ENCODE measurements at regions not wholly inside any gene's neighbourhood (a gene's known extent, or its start where the extent isn't known, plus 50 kb on each side); places are given as distances from the start of the nearest gene placed in this dataset.
A peak's percentile ranks its signal among the peaks of the same experiment; 100 is the strongest.

DNA sequence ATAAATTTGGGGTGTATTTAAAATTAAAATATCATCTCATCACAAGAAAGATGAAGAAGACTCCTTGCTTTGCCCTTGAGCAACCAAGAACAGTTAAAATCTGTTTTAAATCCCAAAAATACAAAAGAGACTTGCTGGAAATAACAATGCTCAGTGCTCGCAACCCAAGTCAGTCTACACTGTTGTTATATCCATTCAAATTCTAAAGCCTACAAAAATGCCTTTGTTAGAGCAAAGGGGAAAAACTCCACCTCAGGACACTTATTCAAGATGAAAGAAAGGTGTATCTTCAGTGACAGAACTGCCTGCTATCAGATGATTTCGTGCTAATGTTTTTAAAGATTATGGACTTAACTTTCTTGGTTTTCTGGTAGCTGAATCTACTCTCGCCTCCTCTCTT, 111.9 kb upstream of the TANK start:
- no peak overlapping the region for H3K27ac ChIP-seq
- TF ChIP-seq, protein P1, sequence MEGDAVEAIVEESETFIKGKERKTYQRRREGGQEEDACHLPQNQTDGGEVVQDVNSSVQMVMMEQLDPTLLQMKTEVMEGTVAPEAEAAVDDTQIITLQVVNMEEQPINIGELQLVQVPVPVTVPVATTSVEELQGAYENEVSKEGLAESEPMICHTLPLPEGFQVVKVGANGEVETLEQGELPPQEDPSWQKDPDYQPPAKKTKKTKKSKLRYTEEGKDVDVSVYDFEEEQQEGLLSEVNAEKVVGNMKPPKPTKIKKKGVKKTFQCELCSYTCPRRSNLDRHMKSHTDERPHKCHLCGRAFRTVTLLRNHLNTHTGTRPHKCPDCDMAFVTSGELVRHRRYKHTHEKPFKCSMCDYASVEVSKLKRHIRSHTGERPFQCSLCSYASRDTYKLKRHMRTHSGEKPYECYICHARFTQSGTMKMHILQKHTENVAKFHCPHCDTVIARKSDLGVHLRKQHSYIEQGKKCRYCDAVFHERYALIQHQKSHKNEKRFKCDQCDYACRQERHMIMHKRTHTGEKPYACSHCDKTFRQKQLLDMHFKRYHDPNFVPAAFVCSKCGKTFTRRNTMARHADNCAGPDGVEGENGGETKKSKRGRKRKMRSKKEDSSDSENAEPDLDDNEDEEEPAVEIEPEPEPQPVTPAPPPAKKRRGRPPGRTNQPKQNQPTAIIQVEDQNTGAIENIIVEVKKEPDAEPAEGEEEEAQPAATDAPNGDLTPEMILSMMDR (conservative IDR thresholded peaks at IDR 0.05) = no peak

DNA sequence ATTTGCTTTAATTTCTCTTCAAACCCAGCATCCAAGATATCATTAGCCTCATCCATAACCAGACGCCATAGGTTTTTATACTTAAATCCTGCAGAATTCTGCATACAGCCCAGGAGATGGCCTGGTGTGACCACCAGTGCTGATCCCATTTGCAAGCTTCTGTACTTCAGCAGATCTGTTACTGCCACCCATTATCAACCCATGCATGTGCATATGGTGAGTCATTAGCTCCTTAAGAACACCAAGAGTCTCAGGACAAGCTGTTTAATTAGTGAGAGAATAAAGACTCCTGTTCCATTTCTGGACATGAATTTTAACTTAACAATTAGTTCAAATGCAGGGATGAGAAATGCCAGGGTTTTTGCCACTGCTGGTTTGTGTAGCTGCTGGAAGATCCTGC, 110.7 kb upstream of the TANK start:
- no peak overlapping the region for H3K27ac ChIP-seq
- TF ChIP-seq, protein P1 (conservative IDR thresholded peaks at IDR 0.05) = no peak

DNA sequence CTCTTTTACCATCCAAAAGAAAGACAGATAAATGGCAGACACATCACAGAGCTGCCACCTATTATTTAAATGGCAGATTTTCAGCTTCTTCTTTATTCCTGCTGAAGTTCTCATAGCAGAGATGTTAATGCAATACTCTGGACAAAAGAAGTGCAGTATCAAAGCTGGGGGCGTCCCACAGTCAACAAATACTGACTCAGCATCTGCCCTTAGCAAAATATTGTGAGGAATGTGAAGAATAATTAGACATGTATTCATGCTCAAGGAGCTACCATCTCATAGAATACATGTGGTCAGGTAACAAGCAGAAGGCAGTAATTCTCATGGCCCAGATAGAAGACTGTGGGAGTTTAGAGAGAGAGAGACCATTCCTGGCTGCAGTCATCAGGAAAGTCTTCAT, 108.0 kb upstream of the TANK start:
- no peak overlapping the region for H3K27ac ChIP-seq
- TF ChIP-seq, protein P1 (conservative IDR thresholded peaks at IDR 0.05) = no peak

DNA sequence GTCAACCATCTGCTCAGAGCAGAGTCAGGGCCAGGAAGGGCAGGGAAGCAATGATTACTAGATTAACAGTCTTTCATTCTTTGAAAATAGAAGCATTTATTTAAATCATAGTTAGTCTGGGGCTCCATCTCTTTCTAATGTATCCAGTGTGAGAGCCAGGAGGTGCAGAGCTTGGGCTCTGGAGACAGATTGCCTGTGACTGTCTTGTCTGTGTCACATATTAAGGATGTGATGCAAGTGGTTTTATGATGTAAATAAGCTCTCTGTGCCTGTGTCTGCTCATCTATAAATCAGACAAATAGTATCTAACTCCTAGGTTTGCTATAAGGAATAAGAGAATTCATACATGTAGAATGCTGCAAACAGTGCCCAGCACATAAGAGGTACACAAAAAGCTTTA, 104.9 kb upstream of the TANK start:
- TF ChIP-seq, protein P1 (conservative IDR thresholded peaks at IDR 0.05) = no peak
- H3K27ac ChIP-seq = no peak overlapping the region

DNA sequence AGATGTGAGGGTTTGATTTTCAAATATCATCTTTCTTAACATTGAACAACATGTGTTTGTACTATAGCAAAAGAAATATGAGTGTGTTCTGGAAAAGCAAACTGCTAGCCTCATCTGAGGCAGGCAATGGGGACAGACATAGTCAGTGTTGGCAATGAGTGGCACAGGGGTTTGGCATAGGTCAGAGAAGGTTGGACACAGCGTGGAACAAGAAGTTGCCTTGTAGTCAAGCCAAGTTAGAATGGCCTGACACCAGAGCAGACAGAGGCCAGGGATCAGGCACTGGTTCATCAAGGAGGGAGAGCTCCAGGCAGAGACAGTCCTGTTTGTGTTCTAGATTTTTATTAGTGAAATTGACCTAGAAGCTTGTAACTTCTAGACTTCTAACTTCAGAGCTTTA, 100.8 kb upstream of the TANK start:
- no peak overlapping the region for H3K27ac ChIP-seq
- TF ChIP-seq, protein P1 (conservative IDR thresholded peaks at IDR 0.05) = no peak

DNA sequence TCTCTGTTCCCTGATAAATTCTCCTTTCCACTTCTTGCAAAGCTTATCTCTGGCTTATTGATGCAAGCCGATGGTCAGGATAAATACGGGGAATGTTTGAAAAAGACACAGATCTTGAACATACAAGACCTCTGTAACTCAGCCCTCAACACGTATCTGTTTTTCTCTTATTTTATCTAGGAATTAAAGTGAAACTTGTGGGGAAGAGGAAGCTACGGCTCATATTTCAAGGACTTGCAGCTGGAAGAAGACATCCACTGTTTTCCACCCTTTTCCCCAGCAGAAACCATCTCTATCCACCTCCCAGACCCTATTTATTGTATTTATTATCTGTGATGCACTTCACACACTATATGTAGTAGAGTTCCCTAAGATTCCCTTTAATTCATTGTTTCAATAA, 98.4 kb upstream of the TANK start:
- TF ChIP-seq, protein P1 (conservative IDR thresholded peaks at IDR 0.05) = no peak
- no peak overlapping the region for H3K27ac ChIP-seq

DNA sequence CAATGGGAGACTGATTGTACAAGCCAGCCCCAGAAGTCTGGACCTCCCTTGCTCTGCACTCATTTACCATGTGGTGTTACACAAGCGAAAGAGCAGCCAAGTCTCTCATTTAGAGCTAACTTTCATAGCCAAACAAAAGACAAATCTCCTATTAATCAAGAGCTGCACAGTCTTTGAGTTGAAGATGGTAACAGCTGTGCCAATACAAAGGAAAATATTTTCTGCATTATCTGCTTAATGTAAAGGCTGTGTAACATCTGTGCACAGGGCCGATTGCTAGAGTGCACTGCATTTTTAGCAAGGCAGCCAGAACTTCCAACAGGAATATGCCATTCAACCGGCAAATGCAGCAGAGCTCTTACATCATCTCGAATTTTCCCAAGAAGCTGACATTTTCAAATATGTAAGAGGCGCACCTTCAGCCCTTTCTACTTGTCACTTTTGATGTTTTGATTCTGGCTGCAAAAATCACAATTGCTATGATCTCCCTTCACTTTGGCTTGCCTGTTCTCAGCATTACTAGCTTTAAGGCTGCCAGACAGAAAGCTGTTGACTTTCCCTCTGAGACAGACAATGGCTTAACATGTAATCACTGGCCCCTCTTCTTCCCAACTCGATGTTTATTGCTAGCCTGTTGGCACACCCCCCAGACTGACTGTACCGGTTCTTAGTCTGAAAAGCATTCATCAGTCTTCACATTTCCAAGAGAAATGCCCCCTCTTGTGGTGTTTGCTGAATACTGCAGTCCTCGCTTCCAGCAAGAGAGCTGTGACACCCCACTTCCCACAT, 96.9 kb upstream of the TANK start:
- TF ChIP-seq, protein P1 (conservative IDR thresholded peaks at IDR 0.05) = peak; percentile 87
- H3K27ac ChIP-seq = peak overlapping the region; percentile 38
